ENCODE measurements at regions not wholly inside any gene's neighbourhood (a gene's known extent, or its start where the extent isn't known, plus 50 kb on each side); places are given as distances from the start of the nearest gene placed in this dataset.

DNA sequence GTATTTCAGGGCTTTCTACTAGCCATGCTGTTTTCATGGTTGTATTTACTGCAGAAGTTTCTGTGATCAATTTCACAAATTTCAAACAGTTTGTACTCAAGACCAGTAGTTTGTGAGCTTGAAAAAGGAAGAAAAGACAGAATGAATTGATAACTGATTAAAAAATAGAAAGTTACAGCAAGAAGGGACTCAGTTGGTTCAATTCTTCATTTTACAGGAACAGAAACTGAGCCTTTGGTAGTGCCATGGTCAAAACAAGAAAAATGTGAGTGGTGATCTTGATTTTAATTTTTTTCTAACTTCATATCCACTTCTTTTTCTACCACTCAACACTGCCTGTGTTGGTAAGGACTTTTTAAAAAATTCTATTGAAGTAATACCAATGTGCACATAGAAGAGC lies 206.6 kb upstream of the NREP start:
- H4K20me1 ChIP-seq (ENCODE audit: insufficient read depth, low read length): no peaks in the 10 kb centered on the region
- H3K9ac ChIP-seq (ENCODE audit: low read depth, low read length): no peak overlapping the region
- H3K14ac ChIP-seq (replicated peaks; ENCODE audit: low read depth, low read length): no peak overlapping the region
- H3K4ac ChIP-seq (ENCODE audit: low read depth, low read length): no peak overlapping the region
- dilution Hi-C loops (cut with HindIII; ENCODE audit: low sequenced_read_pairs, unreplicated experiment) (no loop called here), in situ Hi-C loops (cut with MboI; ENCODE audit: low sequenced_read_pairs) (no loop called here), intact Hi-C loops (cut with micrococcal nuclease) (no loop called here)
- H4K91ac ChIP-seq (ENCODE audit: insufficient read depth, low read depth, low read length): no peak overlapping the region
- TF ChIP-seq MXI1 (IDR thresholded peaks at IDR 0.05; ENCODE audit: borderline replicate concordance, low read depth, low read length) (no peak), FOS (IDR thresholded peaks at IDR 0.05; ENCODE audit: low read depth, low read length) (no peak), RAD21 (IDR thresholded peaks at IDR 0.05; ENCODE audit: low read length) (no peak), RFX5 (IDR thresholded peaks at IDR 0.05; ENCODE audit: low read depth, low read length) (no peak), CEBPB (IDR thresholded peaks at IDR 0.05; ENCODE audit: low read depth, low read length) (no peak), NFE2L2 (IDR thresholded peaks at IDR 0.05; ENCODE audit: low read depth, low read length) (no peak), RCOR1 (IDR thresholded peaks at IDR 0.05; ENCODE audit: insufficient replicate concordance, low read length) (no peak), MAZ (IDR thresholded peaks at IDR 0.05; ENCODE audit: borderline replicate concordance, low read depth, low read length) (no peak), POLR2A (IDR thresholded peaks at IDR 0.05; ENCODE audit: low read depth, low read length) (no peak), CHD1 (IDR thresholded peaks at IDR 0.05; ENCODE audit: low read depth, low read length) (no peak)
- TF ChIP-seq, protein P1, sequence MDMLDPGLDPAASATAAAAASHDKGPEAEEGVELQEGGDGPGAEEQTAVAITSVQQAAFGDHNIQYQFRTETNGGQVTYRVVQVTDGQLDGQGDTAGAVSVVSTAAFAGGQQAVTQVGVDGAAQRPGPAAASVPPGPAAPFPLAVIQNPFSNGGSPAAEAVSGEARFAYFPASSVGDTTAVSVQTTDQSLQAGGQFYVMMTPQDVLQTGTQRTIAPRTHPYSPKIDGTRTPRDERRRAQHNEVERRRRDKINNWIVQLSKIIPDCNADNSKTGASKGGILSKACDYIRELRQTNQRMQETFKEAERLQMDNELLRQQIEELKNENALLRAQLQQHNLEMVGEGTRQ (IDR thresholded peaks at IDR 0.05; ENCODE audit: low read depth, low read length): no peak
- TF ChIP-seq, protein P2, sequence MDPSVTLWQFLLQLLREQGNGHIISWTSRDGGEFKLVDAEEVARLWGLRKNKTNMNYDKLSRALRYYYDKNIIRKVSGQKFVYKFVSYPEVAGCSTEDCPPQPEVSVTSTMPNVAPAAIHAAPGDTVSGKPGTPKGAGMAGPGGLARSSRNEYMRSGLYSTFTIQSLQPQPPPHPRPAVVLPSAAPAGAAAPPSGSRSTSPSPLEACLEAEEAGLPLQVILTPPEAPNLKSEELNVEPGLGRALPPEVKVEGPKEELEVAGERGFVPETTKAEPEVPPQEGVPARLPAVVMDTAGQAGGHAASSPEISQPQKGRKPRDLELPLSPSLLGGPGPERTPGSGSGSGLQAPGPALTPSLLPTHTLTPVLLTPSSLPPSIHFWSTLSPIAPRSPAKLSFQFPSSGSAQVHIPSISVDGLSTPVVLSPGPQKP (IDR thresholded peaks at IDR 0.05; ENCODE audit: borderline replicate concordance, low read depth, low read length): no peak
- TF ChIP-seq, protein P3, sequence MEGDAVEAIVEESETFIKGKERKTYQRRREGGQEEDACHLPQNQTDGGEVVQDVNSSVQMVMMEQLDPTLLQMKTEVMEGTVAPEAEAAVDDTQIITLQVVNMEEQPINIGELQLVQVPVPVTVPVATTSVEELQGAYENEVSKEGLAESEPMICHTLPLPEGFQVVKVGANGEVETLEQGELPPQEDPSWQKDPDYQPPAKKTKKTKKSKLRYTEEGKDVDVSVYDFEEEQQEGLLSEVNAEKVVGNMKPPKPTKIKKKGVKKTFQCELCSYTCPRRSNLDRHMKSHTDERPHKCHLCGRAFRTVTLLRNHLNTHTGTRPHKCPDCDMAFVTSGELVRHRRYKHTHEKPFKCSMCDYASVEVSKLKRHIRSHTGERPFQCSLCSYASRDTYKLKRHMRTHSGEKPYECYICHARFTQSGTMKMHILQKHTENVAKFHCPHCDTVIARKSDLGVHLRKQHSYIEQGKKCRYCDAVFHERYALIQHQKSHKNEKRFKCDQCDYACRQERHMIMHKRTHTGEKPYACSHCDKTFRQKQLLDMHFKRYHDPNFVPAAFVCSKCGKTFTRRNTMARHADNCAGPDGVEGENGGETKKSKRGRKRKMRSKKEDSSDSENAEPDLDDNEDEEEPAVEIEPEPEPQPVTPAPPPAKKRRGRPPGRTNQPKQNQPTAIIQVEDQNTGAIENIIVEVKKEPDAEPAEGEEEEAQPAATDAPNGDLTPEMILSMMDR (conservative IDR thresholded peaks at IDR 0.05; ENCODE audit: low read depth, low read length): no peak
- H4K8ac ChIP-seq (ENCODE audit: low read depth in 2 of 2, low read length in 2 of 2): no peak overlapping the region
- no peak overlapping the region for H3K4me2 ChIP-seq (ENCODE audit: low read depth, low read length)
- no peak overlapping the region for H2AK5ac ChIP-seq (ENCODE audit: low read depth, low read length)
- no peak overlapping the region for H3K56ac ChIP-seq (ENCODE audit: extremely low read depth, insufficient read depth, low read length)
- no peak overlapping the region for H2AFZ ChIP-seq (replicated peaks; ENCODE audit: low read length, poor library complexity)
- H3K79me1 ChIP-seq (ENCODE audit: low read depth in 1 of 2, low read length in 2 of 2): no peaks in the 10 kb centered on the region
- H3K18ac ChIP-seq (ENCODE audit: low read depth, low read length): no peak overlapping the region
- no peaks in the 10 kb centered on the region for H3K36me3 ChIP-seq (ENCODE audit: control insufficient read depth, insufficient read depth, low read length)
- no peaks in the 10 kb centered on the region for H3K27me3 ChIP-seq (ENCODE audit: control insufficient read depth, insufficient read depth, low read length)
- POLR2A ChIA-PET (ENCODE audit: unreplicated experiment): no interaction called here
- peaks cover 3% of the 10 kb centered on the region; the same call in 1 of the 2 replicates for H3K9me1 ChIP-seq (ENCODE audit: insufficient read depth, low read length)
- ATAC-seq (ENCODE audit: low read depth) (no peak), DNase-seq (no peak)
- CTCF ChIA-PET: no interaction called here
- no peak overlapping the region for H3K27ac ChIP-seq (ENCODE audit: insufficient read depth, low read length)
- H2BK15ac ChIP-seq (ENCODE audit: low read depth, low read length): no peak overlapping the region
- BruUV-seq (replicated peaks): no TSS peak
- no peak overlapping the region for H2BK5ac ChIP-seq (ENCODE audit: low read depth, low read length, poor library complexity, severe bottlenecking)
- H2AK9ac ChIP-seq (replicated peaks; ENCODE audit: low read depth, low read length, poor library complexity): no peak overlapping the region
- H3K9me3 ChIP-seq (ENCODE audit: control insufficient read depth, insufficient read depth, low read length): no peaks in the 10 kb centered on the region
- H3K4me1 ChIP-seq (ENCODE audit: control insufficient read depth, insufficient read depth, low read length): peaks cover 8% of the 10 kb centered on the region
- H2BK20ac ChIP-seq (ENCODE audit: low read depth, low read length): no peak overlapping the region
- H3K4me3 ChIP-seq (ENCODE audit: insufficient read depth, low read depth, low read length): no peak overlapping the region
- H4K5ac ChIP-seq (ENCODE audit: low read depth, low read length): no peak overlapping the region
- no peak overlapping the region for H2BK120ac ChIP-seq (ENCODE audit: low read depth, low read length)
- H3K23ac ChIP-seq (ENCODE audit: low read depth, low read length): no peak overlapping the region
